ENCODE measurements at regions not wholly inside any gene's neighbourhood (a gene's known extent, or its start where the extent isn't known, plus 50 kb on each side); places are given as distances from the start of the nearest gene placed in this dataset.
"Not testable (repeated sequence)": the region's sequence is repeated elsewhere in the genome, so short reads cannot be mapped to it uniquely, and the experiment has no call there.

GRCh38 chr9:138209071-138209644 lies 331.6 kb downstream of the CACNA1B start:
- TF ChIP-seq, protein P1, sequence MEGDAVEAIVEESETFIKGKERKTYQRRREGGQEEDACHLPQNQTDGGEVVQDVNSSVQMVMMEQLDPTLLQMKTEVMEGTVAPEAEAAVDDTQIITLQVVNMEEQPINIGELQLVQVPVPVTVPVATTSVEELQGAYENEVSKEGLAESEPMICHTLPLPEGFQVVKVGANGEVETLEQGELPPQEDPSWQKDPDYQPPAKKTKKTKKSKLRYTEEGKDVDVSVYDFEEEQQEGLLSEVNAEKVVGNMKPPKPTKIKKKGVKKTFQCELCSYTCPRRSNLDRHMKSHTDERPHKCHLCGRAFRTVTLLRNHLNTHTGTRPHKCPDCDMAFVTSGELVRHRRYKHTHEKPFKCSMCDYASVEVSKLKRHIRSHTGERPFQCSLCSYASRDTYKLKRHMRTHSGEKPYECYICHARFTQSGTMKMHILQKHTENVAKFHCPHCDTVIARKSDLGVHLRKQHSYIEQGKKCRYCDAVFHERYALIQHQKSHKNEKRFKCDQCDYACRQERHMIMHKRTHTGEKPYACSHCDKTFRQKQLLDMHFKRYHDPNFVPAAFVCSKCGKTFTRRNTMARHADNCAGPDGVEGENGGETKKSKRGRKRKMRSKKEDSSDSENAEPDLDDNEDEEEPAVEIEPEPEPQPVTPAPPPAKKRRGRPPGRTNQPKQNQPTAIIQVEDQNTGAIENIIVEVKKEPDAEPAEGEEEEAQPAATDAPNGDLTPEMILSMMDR (IDR thresholded peaks at IDR 0.05; ENCODE audit: low read depth, low read length, poor library complexity, severe bottlenecking) = not testable (repeated sequence)
- TF ChIP-seq EZH2phosphoT487 (IDR thresholded peaks at IDR 0.05; ENCODE audit: borderline replicate concordance, low read length) = not testable (repeated sequence)
